HUDEP-2 (cell line): ENCODE measurements at regions not wholly inside any gene's neighbourhood (a gene's known extent, or its start where the extent isn't known, plus 50 kb on each side); places are given as distances from the start of the nearest gene placed in this dataset.
"Not testable (repeated sequence)": the region's sequence is repeated elsewhere in the genome, so short reads cannot be mapped to it uniquely, and the experiment has no call there.

ENCODE experiments used
- DNase-seq, 76 experiments: peaks; one replicate each; lab custom pipeline; 2025; ENCODE audit not compliant: unreplicated experiment in 76 of 76; lab: John Stamatoyannopoulos, UW

DNA sequence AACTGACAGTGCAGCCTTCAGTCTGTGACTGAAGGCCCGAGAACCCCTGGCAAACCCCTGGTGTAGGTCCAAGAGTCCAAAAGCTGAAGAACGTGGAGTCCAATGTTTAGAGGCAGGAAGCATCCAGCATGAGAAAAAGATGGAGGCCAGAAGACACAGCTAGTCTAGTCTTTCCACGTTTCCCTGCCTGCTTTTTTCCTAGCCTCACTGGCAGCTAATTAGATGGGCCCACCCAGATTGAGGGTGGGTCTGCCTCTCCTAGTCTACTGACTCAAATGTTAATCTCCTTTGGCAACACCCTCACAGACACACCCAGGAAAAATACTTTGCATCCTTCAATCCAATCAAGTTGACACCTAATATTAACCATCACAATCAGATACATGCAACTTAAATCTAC, 87.8 kb downstream of the TENT5D start:
- DNase-seq: peak in 1 of 76 experiments; percentile 0

DNA sequence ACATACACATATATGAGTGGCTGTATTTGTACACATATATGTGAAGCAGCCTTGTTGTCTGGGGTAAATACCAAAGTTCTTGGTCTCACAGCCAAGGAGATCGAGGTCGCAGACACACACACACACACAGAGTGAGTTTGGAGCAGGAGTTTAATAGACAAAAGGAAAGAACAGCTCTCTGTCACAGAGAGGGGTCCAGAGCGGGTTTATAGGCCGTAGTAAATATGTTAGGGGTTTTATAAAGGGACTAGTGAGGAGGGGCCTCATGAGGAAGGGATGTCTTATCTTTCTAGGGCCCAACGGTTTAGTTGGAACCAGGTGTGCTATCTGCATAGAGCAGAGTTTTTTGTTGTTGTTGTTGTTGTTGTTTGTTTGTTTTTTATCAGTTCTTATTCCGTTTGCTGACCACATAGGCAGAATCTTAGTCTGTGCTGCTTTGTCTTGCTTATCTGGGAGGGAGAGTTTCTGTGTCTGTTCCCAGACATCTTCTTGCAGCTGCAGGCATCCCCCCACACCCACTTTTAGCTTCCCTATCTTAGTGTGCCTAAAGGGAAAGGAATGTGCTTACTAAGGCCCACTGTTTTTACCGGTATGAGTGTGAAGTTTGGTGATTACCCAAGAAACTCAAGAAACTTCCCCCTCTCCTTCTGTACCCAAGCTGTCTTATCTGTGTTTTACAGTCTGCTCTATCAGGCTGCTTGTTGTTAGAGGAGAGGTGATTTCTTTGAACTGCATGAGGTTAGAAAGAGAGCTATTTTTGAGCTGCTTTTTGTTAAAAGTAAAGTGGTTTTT, 91.9 kb downstream of the TENT5D start:
- DNase-seq: peak in 73 of 76 experiments; percentile 7 to 91 (median 60)

DNA sequence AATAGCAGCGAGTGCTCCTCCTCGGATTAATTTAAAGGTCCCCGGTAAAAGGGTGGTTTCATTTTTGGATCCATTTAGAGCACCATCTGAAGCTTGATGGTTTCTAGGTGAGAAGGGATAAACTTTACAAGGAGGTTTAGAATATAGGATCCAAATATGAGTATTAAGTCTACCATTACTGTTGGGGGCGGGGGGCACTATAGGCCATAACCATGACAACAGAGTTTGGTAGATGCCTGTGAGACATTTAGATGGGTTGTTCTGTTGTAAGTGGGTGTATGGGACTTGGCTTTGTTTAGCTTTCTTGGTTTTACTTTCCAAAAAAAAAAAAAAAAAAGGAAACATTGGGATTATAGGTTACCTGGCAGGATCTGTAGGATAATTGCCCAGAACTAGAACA, 92.7 kb downstream of the TENT5D start:
- peak in 16 of 76 experiments; percentile 0 to 46 (median 10) for DNase-seq

DNA sequence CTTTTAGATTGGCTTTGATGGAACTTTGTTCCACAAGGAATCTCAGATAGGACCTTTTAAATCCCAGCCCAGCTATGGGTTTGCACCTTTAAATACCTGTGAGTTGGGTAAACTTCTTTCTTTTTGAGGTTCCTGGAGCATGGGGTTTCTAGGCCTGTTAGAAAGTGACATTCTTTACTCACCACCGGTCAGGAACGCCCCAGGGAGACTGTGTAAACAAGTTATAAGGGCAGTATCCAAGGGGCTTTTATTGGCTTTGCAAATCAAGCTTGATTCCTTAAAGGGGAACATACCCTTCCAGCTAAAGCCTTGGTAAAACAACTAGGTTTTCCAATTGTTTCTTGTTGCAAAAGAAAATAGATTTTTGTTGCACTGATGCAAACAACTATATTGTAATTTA, 93.4 kb downstream of the TENT5D start:
- peak in 10 of 76 experiments; percentile 0 to 23 (median 4) for DNase-seq

DNA sequence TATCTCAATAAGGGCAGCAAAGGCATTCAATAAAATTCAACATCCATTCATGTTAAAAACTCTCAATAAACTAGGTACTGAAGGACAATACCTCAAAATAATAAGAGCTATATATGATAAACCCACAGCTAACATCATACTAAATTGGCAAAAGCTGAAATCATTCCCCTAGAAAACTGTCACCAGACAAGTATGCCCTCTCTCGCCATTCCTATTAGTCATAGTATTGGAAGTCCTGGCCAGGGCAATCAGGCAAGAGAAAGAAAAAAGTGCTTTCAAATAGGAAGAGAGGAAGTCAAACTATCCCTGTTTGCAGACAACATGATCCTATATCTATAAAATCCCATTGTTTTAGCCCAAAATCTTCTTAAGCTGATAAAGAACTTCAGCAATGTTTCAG, 116.8 kb downstream of the TENT5D start:
- no peak for DNase-seq

DNA sequence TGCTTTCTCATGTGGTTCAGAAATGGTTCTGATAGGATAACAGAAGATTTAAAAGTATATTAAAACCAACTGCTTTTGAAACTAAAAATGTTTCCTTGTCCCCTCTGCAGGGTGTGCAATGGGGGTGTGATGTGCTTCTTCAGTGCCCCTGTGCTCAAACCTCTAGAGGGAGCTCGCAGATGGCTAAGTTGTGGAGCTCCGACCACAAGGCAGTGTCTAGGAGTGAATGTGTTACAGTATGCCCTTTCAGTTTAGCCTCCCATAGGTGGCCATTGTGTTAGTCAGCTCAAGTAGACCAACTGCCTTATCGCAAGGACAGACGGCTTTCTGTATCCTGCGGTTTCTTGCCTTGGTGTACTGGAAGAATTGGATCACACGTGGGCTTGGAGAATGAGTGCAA, 130.5 kb downstream of the TENT5D start:
- peak in 6 of 76 experiments; percentile 0 to 8 (median 2) for DNase-seq

DNA sequence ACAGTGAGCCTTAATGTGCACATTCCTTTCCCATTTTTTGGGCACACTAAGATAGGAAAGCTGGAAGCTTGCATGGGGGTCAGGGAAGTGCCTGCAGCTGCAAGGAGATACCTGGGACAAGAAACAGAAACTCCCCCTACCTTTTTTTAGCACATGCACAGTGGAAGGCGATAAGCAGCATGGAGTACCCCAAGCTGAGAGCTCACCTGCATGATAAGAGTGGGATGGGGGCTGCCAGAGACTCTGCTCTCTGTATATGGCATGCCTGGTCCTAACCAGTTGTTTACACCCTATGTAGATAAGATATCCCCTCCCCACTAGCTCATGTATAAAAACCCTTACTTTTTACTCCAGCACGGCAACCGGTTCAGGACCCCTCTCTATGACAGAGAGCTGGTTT, 135.9 kb downstream of the TENT5D start:
- DNase-seq: no peak

DNA sequence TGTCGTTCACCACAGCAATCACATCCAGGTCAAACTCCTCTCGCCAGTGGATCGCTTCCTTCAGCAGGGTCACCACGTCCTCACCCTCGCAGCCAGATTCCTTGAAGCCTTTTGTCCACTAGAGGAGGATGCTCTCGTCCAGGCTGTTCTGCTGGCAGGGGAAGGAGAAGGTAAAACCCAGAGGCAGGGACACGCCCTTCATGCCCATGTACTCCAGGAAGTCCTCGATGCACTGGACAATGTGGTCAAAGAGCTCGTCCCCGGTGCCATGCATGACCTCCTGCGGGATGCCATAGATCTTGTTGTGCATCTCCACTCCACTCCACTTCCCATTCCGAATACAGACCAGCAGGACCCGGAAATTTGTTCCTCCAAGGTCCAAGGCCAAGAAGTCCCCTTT, 152.4 kb downstream of the TENT5D start:
- DNase-seq: no peak

DNA sequence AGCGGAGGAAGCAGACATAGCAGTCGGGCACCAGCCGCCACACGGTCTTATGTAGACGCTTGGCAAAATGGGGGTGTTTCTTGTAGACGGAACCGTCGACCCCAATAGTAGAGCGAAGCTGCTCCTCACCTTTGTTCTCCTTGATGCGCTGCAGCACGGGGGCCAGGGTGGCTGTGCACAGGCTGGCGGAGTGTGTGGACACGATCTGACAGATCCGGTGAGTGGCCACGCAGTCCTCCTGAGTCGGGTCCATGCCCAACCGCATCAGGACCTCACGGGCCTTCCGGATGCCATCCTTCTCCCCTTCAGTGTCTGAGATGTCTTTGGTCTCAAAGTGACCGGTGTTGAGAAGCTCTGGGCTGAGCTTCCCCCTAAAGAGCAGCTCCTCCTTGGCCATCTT, 153.0 kb downstream of the TENT5D start:
- DNase-seq: no peak

DNA sequence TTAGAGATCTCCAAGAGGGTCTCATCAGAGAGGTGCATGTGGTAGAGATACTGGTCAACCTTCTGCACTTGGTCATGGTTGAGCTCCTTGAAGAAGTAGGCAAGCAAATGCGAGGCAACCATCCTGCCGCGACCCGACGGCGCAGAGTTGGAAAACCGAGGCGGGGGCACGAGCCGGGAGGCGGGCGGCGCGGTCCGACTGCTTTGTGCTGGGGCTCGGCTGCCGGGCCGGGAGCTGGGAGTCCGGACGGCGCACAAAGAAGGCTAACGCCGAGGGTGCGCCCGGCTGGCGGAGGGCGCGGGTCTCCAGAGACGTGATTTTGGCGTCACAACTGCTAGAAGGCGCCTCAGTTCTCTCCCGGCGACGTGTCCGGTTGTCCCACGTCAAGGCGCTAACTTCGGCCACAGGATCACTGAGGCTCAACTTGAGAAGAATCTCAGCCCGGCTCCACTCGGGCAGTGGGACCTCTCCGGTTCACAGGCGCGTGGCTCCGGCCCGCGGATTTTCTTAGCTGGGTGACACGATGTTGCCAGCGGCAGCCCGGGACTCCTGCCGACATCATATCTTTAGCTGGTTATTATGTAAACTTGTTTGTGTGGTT, 154.3 kb downstream of the TENT5D start:
- DNase-seq: not testable (repeated sequence)

DNA sequence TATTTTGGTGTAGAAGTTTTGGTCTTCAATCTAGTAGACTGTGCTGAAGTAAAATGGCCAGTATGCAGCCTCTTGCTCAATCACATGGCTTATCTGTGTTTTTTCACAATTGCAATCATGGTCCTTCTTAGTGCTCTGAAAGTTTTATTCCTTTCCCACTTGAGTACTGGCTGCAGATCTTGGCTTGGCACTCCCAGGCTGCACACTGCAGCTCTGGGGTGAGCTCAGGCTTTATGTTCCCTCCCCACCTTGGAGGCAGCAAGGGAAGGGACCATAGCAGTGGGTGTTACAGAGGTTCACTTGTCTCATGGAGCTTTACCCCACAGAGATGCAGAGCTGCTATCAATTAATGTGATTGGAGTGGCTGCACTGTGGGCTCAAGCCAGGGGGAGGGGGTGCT, 156.0 kb downstream of the TENT5D start:
- DNase-seq: no peak

DNA sequence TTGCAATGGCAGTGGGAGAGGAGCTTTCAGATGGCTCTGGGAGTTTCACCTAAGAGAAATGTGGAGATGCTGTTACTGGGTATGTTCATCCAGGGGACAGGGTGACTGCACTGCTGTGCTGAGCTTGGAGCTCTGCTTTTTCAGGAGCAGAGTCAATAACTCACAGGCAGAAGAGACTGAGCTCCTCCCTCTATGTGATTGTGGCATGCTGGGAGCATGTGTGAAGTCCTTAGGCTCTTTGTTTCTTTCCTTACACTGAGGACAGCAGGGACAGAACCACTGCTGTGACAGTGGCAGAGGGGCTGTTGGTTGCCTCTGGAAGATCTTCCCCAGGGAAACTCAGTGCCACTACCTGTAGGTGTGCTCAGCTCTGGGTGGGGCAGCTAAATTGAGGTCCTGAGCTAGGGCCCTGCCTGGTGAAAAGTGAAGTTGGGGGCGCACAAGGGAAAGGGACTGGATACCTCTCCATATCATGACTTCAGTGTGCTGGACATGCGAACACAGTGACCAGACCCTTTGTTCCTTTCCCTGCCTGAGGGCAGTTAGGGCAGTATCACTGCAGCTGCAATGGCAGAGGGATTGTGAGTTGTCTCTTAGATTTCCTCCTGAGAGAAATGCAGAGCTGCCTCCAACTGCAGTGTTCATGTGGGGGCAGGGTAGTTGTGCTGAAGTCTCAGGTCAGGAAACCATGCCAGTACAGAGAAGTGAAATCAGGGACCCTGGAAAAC, 156.7 kb downstream of the TENT5D start:
- DNase-seq: peak in 2 of 76 experiments; percentile 0 to 7

DNA sequence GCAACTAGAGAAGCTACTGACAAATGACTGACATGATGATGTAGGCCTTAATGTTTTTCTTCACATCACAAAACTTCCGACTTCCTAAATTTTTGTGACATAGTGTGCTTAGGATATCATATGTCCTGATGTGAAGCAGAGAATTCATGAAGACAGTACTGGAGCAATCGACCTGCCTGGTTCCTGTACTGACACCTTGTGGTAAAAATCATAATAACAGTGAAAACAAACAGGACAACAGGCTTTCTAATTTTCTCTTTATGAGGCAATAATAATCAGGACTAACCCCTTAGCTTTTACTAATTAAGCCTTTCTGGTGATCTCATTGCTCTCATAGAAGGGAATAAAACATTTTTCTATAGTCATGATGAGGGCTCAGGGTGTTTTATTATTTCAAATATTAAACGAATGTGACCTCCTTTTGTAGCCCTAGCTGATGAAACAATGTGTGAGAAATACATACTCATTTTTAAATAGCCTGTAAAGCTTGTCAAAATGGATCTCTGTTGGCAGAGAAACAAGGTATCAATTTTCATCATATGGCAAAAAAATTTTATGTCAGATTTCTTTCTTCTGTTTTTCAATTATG, 158.4 kb downstream of the TENT5D start:
- DNase-seq: peak in 34 of 76 experiments; percentile 0 to 64 (median 32)

DNA sequence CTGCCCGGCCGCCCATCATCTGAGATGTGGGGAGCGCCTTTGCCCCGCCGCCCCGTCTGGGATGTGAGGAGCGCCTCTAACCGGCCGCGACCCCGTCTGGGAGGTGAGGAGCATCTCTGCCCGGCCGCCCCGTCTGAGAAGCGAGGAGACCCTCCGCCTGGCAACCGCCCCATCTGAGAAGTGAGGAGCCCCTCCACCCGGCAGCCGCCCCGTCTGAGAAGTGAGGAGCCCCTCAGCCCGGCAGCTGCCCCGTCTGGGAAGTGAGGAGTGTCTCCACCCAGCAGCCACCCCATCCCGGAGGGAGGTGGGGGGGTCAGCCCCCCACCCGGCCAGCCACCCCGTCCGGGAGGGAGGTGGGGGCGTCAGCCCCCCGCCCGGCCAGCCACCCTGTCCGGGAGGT, 170.7 kb downstream of the TENT5D start:
- DNase-seq: not testable (repeated sequence)

DNA sequence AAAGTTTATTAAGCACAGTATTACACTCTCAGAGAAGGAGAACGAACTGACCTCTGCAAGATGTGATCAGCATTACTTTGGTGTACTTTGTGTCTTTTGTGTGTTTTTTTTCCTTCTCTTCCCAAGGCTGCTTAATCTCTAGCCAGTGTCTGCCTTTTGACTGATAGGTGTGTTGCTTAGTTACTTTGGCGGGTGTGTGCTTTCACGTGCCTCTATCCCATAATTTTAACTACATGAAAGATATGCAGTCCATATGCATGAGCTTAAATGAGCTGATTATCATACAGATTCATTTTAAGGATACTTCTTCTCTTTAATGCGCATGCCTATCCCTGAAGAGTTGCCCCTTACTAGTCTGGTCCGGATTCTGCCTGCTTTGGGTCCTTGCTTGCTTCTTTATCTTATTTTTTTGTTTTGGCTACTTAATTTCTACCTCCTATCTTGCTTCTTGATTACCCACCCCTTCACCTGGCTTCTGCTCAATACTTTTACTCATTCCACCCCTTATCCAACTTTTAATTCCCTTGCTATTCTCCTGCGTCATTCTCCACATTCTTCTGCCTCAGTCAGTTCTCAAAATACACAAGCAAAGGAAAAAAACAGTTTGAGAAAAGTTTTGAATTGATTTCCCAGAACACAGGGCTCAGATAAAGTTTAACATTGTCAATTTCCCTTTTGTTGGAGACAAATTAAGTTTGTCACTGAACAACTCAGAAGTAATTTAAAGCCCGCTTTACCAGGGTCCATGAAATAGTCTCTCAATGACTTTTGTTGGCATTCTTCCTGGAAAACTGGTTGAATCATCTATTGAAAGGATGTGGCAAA, 182.0 kb downstream of the TENT5D start:
- peak in 13 of 76 experiments; percentile 0 to 36 (median 2) for DNase-seq
